OCI-LY3 (cell line): ENCODE measurements at regions not wholly inside any gene's neighbourhood (a gene's known extent, or its start where the extent isn't known, plus 50 kb on each side); places are given as distances from the start of the nearest gene placed in this dataset.
"Not testable (repeated sequence)": the region's sequence is repeated elsewhere in the genome, so short reads cannot be mapped to it uniquely, and the experiment has no call there.

ENCODE experiments used
- CTCF ChIP-seq: fragments of 200-600, 300-600 bp; sonication (generic); IDR thresholded peaks from 2 replicates; pipeline ENCODE4 v1.5.1; 2014; ENCODE audit warnings: antibody characterized with exemption, low read length, low read depth
- EZH2phosphoT487 ChIP-seq: fragments of 200-600 bp; shearing (Covaris generic); IDR thresholded peaks from 2 replicates; pipeline ENCODE4 v1.6.1; 2018; ENCODE audit warnings: antibody characterized with exemption, mixed run types, low read depth

GRCh38 chr16:29188806-29189205 is 204.0 kb downstream of the LAT start:
- TF ChIP-seq CTCF, EZH2phosphoT487: not testable (repeated sequence)
